HS-27A (cell line): ENCODE measurements at regions not wholly inside any gene's neighbourhood (a gene's known extent, or its start where the extent isn't known, plus 50 kb on each side); places are given as distances from the start of the nearest gene placed in this dataset.

Experiments used
- DNase-seq: peaks from one replicate; pipeline ENCODE4 v3.0.0-alpha.2; 2012; ENCODE audit warnings: low read depth, missing footprints

DNA sequence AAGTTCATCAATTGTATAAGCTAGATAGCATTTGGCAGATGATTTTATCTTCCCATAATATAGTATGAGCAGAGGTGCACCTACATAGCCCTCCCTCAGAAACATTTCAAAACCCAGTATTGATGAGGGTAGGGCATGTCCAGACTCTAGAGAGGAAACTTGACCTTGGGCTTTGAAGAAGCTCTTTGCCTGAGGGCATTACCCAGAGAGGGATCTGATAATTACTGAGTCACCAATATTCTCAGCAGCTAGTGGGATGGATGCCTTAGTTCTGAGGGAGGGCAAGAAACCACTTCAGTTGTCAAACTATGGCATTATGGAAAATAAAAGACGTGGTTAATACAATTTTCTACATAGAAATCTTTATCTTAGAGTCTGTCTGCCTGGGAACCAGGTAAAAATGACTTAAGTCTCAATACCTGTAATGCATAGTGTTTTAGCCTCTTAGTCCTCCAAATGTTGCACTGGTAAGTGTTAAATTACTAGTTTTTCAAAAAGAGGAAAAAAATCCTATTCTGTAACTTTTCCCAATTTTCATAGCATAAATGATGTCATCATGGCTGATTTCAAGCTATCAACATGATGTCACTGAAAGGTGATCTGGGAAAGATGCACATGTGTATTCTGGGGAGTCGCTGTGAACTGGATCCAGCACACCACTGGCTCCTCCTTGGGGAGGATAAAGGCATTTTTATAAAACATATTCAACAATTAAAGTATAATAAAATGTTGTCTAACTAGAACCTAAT lies 809.0 kb downstream of the KCTD16 start:
- no peak for DNase-seq

DNA sequence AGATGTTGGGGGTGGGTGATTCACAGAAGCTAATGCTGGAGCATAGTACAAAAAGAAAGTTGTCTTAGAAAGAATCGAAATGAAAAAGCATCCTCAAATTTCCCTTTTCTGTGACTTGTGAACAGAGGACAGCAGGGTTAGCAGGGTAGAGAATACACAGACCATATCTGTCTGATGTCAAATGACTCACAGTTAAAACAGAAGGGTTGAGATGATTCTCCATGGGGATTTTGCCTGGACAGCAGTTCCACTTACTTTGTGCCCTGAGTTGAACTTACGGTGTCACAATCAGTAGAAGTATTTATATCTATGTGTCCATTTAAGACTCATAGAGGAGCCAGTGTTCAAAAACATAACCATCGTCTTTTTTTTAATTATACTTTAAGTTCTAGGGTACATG lies 801.6 kb downstream of the KCTD16 start:
- no peak for DNase-seq

DNA sequence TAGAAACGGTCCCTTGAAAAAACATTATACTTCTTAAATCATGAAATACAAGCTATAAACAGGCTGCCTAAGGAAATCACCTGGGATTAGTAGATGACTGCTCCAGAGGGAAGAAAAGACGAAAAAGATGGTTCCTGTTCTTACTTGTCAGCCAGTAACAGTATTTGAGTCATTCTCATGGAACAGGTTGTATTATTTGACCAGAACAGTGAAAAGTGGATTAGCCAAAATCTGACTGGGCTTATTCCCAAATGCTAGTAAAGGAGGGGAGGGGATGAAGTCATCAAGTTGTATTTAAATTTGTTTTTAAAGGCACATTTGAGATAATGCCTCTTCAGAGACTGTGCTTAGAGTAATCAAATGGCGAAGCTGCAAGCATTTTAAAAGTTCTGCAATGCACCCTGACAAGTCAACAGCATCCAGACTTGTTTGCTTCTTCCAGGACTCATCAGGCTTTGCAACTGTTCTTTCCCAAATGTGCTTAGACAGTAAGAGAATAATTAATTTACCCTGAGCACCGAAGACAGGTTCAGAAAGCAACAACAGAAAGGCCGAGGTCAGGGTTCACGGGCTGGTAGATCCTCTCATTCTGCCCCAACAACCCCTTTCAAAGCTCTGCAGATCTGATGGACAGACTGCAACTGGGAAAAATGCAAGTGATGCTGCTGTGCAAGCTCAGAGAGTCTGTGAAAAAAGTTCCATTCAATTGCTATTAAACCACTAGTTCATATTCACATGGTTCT lies 800.6 kb downstream of the KCTD16 start:
- DNase-seq: no peak

DNA sequence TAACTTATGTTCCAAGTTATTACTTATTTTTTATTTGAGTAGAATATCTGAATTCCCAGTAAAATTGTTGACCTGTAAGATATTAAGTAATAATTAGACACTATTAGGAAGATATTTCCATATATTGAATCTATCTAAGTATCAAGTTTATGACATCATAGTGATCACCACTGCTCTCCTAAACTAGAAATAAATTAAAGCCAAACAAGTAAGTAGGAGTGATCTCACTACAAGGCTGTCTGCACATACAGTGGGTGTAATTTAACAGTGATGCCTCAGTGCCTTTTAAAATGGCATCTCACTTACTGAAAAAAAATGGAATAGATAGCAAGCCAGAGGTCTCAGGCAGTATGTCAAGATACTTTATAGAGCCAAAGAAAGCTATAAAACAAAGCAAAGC lies 789.6 kb downstream of the KCTD16 start:
- DNase-seq: no peak

DNA sequence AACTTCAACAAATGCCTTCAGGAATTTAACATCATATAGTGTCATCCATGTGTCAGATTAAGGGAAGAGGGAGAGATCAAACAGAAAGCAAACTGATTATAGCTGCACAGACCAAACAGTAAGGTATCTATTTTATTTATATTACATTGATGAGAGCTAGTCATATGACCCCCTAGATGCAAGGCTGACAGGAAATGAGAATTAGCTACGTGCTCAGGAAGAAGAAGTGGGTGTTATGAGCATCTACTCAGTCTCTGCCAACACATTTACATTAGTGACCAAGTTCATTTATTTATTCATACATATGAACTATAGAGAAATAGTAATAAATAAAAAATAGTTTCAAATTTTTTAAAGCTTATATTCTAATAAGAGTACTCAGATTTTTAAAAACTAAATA lies 787.3 kb downstream of the KCTD16 start:
- no peak for DNase-seq

DNA sequence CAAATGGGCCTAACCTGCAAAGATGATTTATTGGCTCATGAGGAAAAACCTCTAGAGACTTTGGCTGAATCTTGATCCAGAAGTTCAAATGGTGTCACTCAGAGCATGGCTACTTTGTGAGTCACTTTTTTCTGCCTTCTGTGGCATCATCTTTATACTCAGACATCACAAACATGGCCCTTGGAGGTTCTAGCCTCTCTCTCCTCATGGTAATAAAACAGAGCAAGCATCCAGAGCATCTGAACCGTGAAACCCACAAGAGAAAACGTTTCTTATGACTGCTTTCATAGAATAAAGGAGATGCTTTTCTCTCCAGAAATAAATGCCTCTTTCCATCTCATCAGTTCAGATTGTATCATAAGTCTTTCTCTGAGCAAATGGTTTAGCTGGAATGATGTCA lies 780.3 kb downstream of the KCTD16 start:
- DNase-seq: no peak

DNA sequence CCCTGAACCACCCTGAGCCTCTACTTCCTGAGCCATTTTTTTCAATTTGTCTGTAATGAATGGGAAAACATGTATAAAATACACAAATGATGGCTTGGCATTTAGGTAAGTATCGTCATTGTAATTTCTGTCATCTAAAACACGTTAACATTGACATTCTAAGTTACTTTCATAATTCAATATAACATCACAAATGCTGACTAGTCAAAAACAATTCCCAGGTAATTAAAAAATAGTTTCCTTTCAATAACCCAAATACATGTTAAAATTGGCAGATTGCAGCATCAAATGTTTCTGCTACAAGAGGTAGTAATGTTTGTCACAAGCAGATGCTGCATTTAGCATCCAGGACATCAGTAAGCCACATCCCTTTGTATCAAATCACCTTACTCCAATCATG lies 776.4 kb downstream of the KCTD16 start:
- DNase-seq: no peak

DNA sequence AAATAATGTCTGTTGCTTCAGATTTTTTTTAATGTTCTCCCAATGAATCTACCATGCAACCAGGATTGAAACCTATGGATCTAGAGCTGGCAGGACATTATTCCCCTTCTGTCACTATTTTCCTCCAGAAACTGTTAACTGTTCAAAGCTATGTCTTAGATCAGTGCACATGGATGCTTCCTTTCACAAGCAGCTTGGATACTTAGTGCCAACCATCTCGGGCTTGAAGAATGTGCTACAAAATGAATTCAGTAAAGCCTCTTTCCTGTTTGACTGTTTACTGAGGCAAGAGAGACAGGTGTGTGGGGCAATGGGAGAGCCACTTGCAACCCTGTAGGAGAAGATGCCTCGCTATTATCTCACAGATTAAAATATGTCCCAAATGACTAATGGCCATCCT lies 774.8 kb downstream of the KCTD16 start:
- DNase-seq: no peak

DNA sequence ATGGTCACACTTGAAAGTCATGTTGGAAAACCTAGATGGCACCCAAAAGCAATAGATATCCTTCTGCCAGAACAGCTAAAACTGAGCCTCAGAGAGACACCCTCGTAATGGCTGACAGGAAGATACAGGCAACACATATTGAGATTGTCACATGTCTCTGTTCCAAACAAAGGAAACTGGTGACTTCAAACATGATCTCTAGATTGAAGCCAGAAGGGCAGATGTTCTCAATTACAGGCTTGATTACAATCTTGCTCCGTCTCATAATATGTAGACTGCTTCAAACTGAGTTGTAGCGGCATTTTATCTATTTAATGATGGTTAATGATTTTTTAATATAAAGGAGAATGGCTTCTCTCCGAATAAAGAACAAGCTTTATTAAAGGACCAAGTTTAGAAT lies 774.3 kb downstream of the KCTD16 start:
- no peak for DNase-seq

DNA sequence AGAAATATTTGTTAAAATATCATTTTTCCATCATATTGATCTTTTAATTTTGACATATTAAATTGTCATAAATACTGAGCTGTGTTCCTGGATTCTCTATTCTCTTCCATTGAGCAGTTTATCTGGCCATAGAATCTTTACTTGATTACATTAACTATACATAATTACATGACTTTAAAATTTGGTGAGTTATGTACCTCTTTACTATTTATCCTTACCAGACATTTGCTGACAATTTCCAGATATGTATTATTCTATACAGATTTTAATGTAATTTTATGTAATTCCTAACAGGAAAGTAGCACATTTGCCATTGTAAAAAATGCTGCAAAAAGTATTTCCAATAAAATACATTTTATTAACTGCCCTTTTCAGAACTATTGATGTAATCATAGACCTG lies 770.3 kb downstream of the KCTD16 start:
- DNase-seq: no peak

DNA sequence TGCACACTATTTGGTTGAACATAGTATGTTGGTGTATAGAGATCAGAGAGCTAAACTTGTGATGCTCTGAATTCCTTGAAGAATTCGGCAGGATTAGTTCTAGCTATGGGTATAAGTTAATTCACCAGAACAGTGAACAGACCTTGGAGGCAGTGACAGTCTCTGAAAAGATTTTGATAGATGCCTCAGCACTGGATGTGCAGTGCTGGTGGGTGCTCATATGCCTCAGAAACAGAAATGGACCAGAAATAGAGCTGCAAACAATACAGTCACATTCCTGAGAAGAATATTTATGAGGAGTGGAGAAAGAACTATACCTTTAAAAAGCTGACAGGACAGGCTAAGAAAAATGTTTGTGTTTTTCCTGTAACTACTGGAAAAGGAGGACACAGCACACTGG lies 747.7 kb downstream of the KCTD16 start:
- DNase-seq: no peak

DNA sequence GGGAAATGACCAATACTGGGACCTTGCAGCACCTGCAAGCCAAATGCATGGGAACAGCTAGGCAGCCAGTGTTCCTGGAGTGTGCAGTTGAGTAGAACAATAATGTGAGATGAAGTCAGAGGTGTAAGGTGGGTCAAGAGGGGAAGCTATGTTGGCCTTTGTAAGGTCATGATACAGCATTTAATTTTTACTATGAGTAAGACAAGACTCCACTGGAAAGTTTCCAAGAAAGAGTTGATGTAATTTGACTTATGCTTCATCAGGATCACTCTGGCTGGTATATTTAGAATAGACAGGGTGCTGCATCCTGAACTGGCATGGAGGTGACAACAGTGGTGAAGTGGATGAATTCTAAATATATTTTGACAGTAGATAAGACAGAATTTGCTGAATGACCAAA lies 744.8 kb downstream of the KCTD16 start:
- no peak for DNase-seq

DNA sequence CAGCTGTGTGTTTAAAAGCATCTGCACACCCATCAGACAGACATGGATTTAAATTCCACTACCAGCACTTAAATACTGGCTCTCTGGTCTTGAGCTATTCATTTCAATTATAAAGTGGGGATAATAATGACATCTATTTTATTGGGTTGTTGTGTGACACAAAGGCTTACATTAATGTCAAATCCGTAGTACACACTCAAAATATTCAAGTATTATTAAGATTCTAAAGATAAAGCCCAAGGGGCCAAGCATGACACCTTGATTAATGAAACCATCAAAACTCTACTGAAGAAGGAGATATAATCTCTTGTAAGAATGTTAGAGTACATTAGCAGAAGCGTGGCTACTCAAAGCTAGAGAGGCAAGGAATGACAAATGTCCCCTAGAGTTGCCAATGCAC lies 743.0 kb downstream of the KCTD16 start:
- no peak for DNase-seq

DNA sequence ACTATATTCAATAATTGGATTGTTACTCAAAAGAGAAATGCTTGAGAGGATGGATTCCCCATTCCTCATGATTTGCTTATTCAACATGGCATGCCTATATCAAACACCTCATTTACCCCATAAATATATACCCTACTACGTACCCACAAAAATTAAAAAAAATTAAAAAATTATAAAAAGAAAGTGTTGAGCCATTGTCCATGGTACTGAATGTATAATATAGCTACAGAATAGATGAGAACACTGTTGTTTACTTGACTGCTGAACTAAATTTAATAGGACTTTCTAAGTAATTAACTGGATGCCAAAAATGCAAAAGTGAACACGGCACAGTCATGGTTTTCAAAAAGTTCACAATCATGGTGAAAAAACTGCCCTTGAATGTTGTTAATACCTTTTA lies 725.8 kb downstream of the KCTD16 start:
- no peak for DNase-seq

DNA sequence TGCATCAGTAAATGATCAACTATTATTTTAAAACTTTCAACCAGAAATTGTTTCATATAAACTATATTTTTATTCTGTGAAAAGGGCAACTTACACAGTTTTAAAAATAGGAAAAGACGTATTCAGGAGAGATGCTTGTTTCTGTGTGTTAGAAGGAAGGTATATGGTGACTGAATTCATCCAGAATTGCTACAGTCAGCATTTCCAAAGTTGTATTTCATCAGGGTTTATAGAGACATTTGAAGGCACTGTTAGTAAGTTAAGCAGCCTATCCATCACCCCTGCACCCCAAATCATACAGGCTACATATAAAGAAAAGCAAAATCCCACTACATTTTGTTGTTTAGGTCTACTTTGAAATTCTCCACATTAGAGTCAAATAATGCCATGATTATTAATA lies 716.0 kb downstream of the KCTD16 start:
- DNase-seq: no peak

DNA sequence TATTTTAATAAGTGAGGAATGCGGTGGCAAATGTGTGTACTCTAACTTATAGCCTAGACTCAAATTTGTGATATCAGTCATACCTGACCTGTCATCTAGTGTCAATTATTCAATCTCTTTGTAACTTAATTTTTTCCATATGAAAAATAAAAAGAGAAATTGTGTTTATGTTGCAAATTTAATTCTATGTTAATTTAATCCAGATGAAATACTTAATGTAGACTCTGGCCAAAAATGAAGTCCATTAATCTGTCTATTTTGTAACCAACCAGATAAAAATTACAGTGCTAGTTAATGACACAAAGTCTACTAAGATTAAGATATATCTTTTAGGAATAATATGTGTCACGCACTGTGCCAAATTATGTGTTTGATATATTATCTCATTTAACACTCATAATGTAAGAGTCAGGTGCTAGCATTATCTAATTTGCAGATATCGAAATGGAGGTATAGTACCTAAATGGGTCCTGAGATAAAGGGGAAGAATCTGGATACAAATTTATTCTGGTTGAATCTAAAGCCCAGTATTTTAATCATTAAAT lies 712.1 kb downstream of the KCTD16 start:
- no peak for DNase-seq

DNA sequence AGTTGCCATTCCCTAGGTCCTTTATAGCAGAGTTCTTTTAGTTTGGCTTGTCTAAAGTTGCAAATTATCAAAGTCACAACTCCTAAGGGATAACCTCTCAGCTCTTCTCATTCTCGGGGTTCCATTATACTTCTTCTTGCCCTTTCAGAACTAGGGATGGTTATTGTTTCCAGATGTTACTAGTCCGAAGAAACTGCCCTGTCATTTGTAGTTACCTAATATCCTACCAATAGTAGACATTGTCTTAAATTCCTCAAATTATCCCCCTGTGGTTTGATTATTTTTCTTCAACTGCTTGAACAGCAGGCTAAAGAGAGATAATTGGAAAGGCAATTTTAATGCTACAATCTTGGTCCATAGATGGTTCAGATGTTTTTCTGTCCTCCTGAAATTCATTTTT lies 709.8 kb downstream of the KCTD16 start:
- no peak for DNase-seq

DNA sequence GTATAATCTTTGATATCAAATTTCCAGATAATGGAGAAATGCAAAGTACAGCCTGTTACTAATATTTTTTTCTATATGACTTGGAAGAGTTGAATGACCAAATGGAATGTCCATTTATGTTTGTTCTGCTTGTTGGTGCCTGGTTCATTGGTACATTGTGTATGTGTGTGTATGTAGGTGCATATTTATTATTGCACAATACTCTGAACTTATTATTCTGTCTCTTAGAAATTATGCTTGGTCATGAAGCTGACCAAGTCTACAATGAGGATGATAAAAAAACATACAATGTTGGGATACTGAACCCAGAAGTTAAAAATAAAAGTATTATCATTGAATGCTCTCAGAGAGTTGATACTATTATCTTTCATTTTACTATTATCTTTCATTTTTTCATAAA lies 706.3 kb downstream of the KCTD16 start:
- no peak for DNase-seq

DNA sequence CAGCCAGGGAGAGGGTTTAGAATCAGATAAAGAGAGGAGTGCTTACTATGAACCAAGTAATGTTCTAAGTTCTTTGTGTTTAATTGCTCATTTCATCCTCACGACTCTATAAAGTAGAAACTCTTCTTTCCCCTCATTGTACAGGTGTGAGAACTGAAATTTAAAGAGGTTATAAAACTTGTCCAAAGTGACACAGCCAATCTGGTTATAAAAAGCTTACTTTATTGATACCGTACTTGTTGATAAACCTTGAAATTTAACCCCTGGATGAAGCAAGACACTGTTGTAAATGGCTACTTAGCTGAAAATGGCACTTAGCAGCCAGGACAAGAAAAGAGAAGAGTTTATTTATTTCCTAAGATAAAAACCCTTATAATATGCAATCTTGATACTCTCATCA lies 702.4 kb downstream of the KCTD16 start:
- DNase-seq: no peak

DNA sequence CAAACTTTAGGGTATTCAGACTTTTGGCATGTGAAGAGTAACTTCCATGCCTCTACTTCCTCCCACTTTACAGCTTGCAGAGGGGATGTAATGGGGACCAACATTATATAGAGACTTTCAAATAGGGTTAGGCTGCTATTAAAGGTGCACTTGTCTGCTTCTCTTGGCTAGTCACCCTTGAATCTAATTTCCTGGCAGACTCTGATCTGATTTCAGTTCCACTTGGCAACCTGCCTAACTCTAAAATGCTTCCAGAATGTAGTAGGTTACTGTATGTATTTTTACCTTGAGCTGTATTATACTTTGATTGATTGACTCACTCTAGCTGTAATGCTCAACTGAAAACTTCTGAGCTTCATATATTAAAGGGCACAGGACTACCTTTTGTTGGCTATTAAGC lies 693.4 kb downstream of the KCTD16 start:
- no peak for DNase-seq

DNA sequence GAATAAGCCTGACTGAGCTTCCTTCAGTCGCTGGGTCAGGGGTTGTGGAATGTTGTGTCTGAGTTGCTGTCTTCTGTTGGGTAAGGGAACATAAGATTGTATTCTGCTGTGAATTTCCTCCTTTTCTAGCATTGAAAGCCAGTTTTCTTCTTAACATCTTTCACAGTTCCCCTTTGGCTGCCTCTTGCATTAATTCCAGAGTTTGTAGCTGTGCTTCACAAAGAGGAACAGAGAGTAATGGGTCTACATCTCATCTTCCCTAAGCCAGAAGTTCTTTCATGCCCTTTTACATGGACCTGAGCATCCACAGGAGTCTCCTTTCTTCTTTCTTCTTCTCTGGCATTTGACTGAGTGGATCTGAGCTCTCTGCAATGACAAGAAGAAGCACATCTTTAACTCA lies 686.8 kb downstream of the KCTD16 start:
- no peak for DNase-seq

DNA sequence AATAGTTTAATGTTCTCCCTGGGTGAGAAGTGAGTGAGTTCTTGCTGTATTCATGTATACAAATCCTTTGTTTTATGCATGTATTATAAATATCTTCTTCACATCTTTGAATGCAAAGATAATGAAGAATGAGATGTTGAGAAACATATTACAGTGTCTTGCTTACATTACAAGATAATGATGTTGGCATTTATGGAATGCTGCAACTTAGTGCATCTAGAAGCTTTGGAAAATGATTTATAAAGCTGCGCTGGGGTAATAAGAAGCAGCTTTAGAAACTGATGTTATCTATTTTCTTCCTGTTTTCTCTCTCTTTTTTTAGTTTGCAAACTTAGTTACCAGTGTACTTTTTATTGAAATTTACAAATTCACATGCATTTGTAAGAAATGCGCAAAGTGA lies 673.4 kb downstream of the KCTD16 start:
- DNase-seq: no peak

DNA sequence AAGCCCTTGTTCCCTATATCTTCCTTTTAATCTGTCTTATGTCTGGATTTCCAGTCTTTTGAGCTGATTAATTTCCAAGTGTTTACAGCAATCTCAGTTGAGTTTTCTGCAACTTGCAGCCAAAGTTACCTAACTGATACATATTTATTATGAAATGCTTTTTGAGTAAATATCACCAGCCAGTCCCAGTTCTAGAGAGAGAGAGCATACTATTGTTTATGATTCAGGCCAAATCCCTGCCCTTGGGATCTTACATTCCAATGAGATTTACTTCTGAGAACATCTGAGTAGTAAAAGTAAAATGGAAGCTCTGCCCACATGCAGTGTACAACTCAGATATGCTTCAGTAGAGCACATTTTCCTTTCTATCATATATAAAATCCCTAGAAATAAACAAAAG lies 661.7 kb downstream of the KCTD16 start:
- no peak for DNase-seq

DNA sequence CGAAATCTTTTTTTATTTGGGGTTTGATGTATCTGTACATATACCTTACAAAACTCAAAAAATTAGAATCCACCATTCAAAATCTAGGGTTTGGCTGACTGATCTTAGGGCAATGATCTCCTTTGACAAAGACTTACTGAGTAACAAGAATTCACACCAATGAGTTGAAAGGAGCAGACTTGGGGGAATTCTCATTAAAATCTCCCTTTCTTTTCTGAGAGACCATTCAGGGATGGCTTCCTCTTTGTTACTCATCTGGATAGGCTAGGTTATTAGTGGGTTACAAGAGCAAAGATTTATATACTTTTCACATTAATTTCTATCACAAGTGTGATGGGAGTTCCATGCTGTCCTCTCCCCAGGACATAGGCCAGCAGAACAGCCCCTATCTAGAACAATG lies 661.0 kb downstream of the KCTD16 start:
- no peak for DNase-seq
